DMS153 treated with DMSO at 0.1 percent for 48 hours (cell line): ENCODE measurements at regions not wholly inside any gene's neighbourhood (a gene's known extent, or its start where the extent isn't known, plus 50 kb on each side); places are given as distances from the start of the nearest gene placed in this dataset.
"Not testable (repeated sequence)": the region's sequence is repeated elsewhere in the genome, so short reads cannot be mapped to it uniquely, and the experiment has no call there.

ENCODE experiments used
- DNase-seq: peaks from one replicate; lab custom pipeline; 2025; ENCODE audit not compliant: unreplicated experiment; lab: John Stamatoyannopoulos, UW

DNA sequence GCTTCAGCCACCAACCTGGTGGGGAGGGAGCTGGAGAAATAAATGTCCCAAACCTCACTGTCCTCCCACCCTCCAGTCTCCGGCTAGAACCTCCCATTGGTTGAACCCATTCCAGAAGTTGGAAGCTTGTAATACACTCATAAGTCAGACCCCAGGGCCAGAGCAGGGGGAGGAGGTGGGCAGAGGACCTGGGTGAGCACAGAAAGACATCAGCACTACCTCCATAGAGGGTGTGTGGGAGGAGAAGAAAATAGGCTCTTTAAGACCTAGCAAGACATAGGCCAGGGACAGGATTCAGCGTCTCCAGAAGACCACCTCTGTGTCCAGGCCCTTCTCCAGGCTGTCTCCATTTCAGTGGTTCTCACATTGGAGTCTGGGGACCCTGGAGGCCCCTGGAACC lies 73.3 kb upstream of the TOP1 start:
- DNase-seq: no peak

DNA sequence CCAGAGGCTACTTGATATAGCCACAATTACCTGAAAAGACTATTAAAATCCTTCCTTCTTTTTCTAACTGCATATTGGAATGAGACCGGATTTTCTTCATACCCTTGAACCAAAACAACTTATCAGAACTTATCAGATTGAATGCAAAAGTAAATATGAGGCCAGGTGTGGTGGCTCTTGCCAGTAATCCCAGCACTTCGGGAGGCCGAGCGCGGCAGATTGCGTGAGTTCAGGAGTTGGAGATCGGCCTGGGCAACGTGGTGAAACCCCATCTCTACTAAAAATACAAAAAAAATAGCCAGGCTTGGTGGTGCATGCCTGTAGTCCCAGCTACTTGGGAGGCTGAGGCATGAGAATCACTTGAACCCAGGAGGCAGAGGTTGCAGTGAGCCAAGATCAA lies 72.8 kb upstream of the TOP1 start:
- not testable (repeated sequence) for DNase-seq

DNA sequence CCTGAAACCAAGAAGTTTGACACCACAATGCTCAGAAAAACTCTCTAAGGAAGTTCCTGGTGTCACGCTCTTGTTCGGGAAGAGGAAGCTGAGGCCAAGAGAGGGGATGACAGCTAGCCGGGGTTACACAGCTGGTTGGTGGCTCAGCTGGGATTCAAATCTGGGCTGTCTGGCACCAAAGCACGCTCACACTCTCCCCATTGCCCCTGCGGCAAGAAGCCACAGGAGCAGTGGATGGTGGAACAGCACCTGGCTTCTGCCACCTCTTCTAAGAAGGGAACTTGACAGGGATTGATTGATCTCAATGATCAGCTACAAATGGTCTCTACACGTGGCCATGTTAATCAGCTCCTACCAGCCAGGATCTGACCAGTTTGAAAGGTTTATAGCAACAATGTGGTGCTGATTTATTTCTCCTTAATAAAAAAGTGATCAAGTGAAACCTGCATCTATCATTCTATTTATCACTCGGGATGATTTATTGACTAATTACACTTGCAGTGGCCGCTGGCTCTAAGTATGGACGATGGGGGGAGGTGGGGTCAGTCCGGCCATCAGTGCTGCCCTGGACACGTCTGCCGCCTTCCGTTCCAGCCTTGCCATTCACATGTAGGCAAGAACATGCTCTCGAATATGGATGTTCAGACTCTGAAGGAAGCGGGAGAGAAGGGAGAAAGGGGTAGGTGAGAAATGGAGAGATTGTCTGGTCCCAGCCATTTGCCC lies 71.9 kb upstream of the TOP1 start:
- no peak for DNase-seq

DNA sequence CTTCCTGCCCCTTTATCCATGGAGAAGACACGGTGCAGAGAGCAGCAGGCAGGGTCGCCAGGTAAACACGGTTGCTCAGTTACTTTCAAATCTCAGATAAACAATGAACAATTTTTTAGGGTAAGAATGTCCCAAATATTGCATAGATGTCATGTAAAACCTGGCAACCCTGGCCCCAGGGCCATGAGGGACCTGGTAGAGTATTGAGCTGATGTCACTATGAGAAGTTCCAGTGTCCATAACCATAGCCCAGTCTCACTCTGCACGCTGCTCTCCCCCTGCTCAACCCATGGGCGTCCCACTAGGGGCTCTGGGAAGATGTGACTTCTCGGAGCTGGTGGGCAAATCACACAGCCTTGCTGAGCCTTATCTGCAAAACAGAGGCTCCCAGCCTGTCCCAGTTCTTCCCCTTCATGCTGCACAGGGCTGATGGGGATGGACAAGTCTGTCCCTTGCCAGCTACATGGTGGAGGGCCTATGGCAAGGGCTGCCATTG lies 71.3 kb upstream of the TOP1 start:
- no peak for DNase-seq

DNA sequence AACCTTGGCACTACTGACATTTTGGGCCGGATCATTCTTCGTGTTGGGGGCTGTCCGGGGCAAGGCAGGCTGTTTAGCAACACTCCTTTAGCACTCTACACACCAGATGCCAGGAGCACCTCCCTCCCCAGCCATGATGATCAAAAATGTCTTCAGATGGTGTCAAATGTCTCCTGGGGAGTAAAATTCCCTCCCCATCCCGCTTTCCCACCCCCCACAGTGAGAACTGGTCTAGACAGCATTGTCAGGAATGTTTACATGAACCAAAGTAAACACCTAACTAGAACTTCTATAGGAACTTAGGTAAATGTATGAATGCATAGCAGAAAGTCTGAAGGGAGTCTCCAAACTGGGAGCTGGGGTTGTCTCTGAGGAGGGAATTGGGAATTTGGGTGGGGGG lies 70.0 kb upstream of the TOP1 start:
- no peak for DNase-seq

DNA sequence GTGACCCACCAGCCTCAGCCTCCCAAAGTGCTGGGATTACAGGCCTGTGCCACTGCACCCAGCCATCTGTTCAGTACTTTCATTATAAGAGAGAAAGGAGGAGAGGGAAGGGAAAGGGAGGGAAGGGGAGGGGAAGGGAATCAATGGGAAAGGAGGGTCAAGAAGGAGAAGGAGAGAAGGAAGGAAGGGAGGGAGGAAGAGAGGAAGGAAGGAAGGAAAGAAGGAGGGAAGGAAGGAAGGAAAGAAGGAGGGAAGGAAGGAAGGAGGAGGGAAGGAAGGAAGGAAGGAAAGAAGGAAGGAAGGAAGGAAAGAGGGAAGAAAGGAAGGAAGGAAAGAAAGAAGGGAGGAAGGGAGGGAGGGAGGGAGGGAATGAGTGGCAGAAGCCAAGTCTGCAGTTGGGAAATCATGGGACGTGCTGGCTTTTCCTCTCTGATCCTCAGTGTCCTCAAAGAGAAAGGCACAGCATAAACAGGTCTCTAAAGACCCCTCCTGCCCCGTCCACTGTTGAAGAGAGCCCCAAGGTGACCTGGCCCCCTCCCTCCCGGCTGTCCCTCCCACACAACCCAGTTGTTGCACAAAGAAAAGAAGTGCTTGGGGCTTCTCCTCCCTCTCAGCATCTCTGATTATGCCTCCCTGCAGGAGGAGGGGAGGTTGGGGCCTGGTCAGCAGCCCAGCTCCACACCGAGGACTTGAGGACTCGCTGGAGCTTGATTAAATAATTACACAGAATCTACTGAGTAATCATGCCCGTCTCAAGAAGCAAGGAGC lies 69.1 kb upstream of the TOP1 start:
- no peak for DNase-seq

DNA sequence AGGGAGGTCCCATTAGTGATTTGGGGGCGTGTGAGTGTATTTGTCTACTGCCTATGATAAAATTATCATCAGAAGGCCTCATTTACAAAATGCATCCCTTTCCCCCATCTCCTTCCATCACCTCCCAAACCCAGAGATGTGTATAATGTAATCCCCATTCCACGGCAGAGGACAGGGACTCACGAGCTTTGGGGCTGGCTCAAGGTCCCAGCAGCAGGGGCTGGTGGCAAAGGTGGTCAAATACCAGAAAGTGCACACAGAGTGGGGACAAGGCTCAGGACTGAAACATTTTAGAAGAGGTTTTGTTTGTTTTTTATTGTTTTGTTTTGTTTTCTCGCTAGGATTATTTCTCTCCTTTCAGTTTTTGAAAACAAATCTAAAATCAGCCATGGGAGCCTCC lies 68.5 kb upstream of the TOP1 start:
- no peak for DNase-seq

DNA sequence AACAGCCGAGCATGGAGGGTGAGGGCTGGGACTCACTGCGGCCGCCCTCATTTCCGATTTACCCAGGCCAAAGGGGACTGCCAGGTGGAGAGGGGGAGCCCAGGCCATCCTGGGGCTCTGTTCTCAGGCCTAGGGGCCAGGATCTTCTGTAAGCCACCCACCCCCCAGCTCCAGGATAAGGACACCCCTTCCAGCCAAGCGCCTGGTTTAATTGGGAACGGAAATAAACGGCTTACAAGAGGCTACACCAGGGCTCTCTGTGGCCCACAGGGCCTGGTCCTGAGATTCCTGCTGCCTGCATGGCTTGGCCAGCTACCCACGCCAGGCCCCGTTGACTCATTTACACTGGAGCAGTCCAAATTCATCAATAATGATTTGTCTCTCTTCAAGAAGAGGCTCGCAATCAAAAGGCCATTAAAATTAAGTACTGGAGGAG lies 68.1 kb upstream of the TOP1 start:
- DNase-seq: no peak

DNA sequence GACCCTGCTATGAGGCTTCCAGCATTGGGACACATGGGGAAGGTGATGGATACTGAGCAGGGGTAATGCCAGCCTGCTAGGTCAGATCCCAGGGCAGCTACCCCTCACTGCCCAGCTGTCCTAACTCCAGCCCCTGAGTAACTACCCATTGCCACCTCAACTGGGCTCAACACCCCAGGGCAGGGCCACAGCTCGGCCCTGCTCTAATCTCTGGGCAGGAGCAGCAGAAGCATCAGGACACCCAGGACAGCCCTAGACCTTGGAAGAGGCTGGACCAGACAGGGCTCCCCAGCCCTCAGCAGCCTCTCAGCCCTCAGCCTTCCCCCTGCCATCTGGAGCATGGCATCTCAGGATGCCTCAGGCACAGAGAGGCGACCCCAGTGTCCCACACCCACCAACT lies 67.4 kb upstream of the TOP1 start:
- no peak for DNase-seq

DNA sequence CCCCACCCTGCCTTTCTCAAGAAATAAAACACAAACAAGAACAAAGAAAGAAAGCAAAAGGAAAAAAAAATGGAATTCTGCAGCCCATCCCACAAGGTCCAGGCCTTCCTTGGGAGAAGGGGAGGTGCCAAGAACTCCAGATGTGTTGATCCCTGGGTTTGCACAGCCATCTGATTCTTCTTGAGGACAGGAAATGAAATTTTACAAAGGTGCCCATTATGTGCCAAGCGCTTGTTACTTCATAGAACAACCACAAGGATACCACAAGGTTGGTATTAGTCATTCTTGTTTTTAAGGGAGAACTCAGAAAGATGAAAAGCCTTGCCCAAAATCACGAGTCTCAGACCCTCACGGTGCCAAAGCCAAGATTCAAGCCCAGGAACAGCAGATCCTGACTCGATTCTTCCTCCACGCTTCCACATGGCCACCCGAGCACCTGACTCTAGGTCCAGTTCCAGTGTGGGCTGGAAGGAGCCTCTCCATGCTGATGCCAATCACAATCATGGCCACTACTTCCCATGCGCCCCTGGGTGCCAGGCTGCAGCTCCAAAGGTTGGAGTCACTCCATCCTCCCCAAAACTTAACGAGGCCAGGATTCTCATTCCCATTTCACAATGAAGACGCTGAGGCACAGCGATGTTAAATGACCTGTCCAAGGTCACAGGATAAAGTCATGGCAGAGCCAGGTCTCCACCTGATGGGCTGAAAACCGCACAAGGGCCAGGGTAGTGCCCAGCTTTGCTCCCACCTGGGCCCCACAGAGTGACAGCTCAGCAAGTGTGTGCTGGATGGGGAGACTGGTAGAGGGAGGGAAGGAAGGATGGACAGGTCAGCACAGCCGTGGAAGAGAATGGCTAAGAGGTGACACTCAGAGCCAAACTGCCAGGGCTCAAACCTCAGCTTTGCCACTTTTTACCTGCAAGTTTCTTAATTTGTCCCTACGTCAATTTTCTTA lies 66.7 kb upstream of the TOP1 start:
- no peak for DNase-seq

DNA sequence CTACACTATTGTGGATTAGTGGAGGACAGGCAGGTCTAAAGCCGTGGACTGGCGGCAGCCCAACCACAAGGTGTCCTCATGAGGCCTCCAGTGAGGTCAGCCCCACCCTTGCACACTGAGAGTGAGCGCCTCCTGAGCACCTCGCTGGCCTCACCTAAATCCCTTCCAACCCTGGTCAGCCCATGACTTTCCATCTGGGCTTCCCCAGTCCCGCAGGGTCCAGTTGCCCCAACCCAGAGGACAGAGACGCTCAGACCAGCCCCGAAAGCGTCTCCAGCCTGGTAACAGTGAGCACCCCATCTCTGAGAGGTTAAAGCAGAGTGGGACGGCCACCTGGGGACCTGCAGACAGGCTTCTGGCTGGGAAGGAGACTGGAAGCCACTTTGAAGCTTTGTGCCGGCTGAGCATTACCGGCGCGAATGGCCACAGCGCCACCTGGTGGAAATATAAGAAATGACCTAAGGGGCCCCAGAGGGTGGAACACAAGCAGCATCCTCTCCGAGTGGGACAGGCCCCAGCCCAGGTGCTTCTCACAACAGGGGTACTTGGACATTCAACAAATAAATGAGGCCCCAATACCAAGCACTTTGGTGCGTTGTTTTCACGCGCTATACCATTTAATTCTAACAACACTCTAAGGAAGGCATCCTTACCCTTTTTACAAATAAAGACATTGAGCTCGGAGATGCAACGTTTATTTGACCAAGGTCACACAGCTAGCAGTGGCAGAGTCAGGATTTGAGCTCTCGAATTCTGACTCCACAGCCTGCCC lies 65.7 kb upstream of the TOP1 start:
- DNase-seq: peak; percentile 58

DNA sequence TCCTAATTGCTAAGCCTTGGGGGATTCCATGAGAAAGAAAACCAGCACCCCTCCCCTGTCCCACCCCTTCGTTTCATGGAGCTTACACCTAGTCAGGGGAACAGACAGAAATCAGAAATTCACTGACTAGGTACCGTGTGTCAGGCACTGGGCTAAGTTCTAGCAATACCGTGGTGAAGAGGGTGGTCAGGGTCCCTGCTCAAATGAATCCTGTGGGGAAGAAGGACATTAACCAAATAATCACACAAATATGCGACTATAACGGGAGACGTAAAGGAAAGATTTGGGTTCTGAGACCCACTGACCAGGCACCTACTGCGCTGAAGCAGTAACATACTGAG lies 65.1 kb upstream of the TOP1 start:
- no peak for DNase-seq

DNA sequence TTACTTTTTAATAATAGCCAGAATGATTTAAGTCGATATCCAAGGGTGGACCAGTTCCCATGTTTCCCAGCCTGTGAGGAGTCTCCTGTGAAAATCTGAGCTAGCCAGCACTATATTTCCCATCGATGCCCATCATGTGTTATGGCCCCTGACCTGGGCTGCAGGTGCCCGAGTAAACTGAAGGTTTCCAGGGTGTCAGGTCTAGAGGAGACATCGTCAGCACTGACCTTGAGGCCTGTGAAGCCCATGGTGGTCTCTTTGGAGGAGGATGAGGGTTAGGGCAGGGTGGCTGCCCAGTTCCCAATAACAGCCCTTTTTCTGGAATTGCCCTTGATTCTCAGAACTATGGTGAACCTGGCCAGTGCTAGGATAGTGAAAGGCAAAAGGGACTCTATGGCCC lies 63.0 kb upstream of the TOP1 start:
- DNase-seq: no peak

DNA sequence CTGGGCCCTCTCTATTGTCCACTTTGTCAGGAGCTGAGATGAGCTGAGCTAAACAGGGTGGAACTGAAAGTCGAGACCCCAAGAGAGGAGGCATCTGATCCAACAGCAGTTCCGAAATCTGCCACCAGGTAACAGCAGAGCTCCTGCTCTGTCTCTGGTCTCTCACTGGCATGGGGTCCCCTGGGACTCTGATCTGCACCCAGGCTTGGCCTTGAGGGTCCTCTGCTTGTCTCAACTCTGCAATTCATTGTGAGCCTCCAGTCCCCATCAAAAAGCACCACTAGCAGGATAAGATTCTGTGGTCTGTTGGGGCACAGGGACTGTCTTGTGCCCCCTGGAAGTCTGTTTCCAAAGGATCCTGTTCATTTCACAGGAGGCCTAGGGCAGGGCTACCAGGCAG lies 62.5 kb upstream of the TOP1 start:
- DNase-seq: no peak

DNA sequence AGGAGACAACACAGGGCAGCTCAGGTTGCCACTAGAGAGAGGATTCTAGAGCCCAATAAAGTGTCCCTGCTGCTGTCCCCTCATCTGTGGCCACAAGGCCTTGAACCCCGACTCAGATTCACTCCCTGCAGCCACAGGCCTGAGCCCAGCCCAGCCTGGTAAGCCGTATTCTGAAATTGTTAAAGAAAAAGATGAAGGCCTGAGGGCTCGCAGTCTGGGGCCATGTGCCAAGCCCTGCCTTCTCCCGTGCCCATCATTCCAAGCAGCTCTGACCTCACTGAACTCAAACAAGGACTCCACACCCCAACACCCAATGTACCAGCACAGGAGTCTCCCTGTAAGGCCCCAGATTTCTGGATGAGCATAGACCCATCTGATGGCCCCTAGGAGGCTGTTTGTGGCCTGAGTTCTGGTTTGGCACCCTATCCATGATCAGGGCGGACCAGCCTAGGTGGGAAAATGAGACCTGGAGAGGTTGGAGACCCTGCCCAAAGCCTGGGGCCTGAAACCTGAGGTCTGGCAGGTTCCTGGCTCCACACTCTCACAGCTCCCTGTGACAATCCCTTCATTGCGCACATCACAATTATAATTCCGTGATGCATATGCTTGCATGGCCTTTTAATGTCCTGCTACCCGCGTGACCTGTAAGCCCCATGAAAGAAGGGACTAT lies 62.0 kb upstream of the TOP1 start:
- DNase-seq: no peak

DNA sequence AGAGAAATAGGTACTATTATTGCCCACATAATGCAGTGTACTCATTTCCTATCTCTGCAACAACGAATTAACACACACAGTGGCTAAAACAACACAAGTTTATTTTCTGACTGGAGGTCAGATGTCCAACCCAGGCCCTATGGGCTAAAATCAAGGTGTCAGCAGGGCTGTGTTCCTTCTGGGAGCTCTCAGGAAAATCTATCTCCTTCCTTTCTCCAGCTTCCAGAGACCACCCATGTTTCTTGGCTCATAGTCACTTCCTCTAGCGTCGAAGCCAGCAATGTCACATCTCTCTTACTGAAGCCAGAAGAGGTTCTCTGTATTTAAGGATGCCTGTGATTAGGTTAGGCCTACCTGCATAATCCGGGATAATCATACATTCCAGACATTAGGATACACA lies 60.9 kb upstream of the TOP1 start:
- no peak for DNase-seq

DNA sequence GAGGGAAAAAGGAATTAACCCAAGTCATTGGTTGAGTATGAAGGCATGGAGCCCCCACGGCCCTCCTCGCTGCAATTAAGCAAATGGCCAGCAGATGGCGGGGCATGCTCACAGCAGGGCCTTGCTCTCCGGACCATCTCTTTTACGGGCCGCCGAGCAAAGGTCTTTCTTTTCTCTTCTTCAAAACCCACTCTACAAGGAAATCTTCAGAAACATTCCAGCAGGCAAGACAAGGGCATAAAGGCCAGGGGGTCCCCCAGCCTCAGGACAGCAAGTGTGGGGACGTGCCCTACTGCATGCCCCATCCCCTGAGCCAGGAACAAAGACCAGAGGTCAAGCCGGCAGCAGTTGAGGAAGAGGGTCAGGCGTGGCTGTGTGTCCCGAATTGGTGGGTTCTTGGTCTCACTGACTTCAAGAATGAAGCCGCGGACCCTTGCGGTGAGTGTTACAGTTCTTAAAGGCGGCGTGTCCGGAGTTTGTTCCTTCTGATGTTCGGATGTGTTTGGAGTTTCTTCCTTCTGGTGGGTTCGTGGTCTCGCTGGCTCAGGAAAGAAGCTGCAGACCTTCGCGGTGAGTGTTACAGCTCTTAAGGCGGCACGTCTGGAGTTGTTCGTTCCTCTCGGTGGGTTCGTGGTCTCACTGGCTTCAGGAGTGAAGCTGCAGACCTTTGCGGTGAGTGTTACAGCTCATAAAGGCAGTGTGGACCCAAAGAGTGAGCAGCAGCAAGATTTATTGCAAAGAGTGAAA lies 59.6 kb upstream of the TOP1 start:
- peak; percentile 51 for DNase-seq

DNA sequence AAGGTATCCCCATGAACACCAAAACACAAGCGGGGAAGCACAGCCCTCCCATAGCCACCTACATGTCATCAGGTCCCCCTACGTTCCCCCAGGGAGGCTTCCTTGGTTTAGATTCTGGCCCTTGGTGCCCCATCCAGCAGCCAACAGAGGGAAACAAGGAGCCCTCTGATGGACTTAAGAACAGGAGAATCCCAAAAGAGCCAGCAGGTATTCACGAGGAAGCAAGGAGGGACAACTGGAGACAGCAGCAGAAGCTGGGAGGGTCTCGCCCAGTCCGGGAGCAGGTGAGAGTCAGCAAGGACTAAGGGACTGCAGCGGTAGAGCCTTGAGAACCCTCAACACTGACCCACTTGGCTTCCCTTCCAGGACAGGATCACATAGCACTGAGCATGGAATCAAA lies 58.4 kb upstream of the TOP1 start:
- DNase-seq: no peak

DNA sequence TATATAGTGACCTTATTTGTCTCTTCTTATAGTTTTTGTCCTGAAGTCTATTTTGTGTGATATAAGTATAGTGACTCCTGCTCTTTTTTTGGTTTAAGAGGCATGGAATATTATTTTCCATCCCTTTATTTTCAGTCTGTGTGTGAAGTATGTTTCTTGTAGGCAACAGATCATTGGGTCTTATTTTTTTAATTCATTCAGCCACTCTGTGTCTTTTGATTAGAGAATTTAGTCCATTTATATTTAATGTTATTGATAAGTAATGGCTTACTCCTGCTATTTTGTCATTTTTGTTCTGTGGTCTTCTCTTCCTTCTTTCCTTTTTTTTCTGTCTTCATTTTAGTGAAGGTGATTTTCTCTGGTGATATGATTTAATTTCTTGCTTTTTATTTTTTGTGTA lies 51.4 kb upstream of the TOP1 start:
- DNase-seq: no peak

DNA sequence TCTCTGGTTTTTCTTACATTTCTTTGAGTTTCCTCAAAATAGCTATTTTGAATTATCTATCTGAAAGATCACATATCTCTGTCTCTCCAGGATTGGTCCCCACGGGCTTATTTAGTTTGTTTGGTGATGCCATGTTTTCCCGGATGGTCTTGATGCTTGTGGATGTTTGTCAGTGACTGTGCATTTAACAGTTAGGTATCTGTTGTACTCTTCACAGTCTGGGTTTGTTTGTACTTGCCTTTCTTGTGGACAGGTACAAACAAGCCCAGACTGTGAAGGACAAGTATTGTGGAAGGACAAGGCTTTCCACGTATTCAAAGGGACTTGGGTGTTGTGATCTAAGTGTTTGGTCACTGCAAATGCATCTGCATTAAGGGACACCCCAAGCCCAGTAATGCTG lies 49.9 kb upstream of the TOP1 start:
- DNase-seq: no peak
